ENCODE measurements at regions not wholly inside any gene's neighbourhood (a gene's known extent, or its start where the extent isn't known, plus 50 kb on each side); places are given as distances from the start of the nearest gene placed in this dataset.

DNA sequence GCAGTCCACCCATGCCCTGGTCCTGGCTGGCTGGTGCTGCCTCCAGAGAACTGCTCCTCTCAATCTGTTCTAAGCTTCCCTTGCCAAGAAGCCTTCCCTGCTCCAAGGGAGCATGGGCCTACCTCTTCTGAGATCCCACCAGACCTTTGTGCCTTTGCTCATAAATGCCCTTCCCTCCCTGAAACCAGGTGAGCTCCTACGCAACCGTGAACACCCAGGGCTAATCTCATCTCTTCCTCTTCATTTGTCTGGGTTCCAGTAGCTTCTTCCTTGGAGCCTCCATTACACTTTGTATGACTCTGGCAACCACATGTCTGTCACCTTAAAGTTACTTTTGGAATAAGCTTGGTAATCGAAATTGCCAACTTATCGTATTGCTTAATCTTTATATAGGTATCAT lies 270.6 kb downstream of the PBX3 start:
- FAIRE-seq: no peak

DNA sequence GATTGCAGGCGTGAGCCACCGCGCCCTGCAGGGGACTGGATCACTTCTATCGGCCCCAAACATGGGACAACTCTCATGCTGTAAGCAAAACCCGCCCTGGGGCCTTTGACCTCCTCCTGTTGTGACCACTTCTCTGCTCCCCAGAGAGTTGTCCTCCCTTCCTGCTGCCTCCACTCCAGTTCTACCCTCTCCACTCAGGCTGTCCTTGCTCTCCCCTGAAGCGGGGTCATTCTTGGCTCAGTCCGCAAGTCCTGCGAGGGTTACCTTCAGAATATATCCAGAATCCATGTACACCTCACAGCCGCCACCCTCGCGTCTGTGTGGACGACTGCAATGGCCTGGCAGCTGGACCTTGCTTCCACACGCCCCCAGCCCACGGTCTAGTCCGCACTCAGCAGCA lies 273.7 kb downstream of the PBX3 start:
- FAIRE-seq: no peak

DNA sequence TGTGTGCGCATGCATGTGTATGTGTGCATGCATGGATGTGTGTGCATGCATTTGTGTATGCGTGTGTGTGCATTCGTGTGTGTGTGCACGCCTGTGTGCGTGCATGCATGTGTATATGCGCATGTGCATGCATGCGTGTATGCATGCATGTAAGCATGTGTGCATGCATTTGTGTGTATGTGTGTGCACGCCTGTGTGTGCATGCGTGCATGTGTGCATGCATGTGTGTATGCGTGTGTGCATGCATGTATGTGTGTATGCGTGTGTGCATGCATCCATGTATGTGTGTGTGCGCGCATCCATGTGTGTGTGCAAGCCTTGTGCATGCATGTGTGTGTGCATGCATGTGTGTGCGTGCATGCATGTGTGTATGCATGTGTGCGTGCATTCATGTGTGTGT lies 276.8 kb downstream of the PBX3 start:
- FAIRE-seq: no peak

DNA sequence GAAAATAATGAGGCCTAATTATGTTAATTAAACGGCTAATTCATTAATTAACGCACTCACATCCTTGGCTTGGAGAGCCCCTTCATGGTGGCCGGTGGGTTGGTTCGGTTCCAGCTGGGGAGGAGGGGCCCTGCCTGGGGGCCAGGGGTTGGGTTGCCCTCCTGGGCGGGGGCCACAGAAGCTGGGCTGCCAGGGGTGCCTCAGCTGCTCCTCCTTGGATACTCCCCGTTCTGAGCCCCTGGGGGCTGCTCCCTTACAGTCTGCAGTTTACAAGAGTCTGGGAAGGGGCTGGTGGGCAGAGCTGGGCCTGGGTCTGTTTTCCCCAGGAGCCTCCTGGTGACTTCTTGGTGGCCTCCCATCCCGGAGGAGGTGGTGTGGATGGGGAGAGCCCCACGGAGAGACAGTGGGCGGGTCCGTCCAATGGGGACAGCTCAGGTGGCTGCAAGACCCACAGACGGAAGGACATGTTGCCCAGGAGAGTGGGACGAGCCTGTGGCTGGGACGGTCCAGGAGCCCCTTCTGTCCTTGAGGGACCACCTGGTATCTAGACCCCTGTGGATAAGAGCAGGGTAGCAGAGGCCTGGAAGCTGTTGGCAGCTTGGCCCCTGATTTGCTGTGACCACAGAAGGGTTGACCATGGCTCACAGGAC lies 277.5 kb downstream of the PBX3 start:
- FAIRE-seq: no peak

DNA sequence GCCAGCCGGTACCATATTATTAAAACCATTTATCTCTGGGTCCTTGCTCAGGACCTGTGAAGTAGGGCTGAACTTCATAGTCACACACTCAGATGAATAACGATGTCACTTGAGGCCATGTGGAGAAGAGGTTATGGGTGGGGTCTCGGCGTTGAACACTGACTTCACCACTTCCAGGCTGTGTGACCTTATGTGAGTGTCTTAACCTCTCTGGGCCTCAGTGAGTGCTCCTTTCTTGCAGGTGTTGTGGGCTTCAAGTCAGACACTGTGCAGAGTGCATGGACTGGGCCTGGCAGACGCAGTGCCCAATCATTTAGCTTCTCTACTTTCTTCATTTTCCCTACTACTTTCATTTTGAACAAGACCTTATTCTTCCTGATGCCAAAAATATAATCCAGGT lies 278.8 kb downstream of the PBX3 start:
- FAIRE-seq: no peak

DNA sequence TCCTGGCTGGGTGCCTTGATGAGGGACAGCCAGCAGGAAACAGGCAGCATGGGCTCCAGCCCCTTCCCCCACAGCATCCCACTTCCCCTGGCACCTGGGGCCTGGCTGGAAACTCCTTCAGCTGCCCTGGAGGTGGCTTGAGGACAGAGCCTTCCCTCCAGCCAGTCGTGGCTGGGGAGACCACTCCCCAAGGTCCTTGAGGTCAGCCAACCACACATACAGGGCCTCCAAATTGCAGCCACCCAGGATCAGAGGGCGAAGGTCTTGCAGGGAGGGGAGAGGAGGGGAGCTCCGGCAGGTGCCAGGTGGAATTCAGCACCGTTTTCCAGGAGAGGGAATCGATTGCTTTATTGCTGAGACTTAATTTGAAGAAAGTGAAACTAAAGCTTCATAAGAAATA lies 280.4 kb downstream of the PBX3 start:
- FAIRE-seq: no peak

DNA sequence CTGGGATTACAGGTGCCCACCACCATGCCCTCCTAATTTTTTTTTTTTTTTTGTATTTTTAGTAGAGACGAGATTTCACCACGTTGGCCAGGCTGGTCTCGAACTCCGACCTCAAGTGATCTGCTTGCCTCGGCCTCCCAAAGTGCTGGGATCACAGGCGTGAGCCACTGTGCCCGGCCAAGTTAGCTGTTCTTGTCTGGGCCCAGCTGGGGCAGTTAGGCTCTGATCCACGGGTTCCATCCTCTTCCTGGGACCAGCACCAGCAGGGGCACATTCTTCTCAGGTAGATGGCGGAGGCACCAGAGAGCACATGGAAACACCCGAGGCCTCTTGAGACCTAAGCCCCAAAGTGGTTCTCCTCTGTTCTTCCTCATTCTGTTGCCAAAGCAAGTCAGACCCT lies 281.6 kb downstream of the PBX3 start:
- no peak for FAIRE-seq

DNA sequence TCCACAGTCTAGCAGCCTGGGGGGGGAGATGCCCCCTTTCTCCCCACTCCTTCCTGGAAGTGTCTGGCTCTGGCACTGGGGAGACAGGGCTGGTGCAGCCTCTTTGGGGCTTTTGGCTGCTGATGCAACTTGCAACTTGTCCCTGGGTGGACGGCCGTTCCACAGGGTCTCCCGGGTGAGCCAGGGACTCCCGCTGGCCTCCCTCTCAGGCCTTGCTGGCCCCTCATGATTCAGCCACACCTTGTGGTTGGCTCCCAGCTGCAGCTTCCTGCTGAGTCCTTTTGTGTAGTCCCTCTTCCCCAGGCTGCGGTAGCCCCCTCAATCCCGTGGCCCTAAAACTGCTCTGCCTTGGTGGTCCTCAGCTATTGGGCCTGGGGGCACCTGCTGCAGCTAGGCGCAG lies 283.5 kb downstream of the PBX3 start:
- FAIRE-seq: no peak

DNA sequence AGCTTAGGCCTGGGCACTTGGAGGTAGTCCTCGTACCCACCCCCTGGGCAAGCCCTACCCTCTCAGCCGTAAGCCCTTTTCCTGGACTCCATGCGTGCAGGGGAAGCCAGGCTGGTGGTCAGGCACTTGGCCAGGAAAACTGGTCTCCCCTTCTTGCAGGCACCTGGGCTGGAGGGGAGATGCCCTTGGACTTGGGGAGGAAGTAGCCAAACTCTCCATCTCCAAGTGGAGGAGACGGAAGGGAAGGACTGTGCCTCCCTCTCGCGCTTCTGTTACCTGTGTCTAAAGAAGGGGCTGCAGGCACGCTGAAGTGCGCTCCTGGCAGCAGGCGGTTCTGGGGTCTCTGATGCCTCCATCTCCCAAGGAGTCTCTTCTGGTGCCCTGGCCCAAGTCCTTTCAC lies 283.9 kb downstream of the PBX3 start:
- FAIRE-seq: no peak

DNA sequence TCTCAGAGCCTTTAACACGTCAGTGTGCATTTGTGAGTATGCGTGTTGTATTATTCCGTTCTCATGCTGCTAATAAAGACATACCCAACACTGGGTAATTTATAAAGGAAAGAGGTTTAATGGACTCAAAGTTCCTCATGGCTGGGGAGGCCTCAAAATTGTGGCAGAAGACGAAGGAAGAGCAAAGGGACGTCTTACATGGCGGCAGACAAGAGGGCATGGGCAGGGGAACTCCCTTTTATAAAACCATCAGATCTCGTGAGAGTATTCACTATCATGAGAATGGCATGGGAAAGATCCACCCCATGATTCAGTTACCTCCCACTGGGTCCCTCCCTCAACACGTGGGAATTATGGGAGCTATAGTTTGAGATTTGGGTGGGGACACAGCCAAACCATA lies 285.0 kb downstream of the PBX3 start:
- FAIRE-seq: no peak

DNA sequence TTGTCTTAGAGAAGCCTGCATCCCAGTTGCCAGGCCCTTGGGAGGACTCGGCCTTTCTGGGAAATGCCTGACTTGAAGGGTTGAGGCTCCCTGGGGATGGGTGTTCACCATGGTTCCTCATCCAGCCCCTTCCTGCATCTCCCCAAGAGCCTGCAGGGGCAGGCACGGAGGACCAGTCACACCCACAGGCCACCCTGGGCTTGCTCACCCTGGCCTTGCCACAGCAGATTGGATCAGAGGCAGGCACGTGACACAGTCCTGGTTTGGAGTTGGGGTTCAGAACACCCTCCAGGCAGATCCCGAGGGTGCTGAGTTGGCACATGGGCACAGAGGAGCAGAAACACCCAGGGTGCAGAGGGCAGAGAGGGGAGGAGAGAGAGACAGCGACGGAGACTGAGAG lies 286.1 kb downstream of the PBX3 start:
- no peak for FAIRE-seq

DNA sequence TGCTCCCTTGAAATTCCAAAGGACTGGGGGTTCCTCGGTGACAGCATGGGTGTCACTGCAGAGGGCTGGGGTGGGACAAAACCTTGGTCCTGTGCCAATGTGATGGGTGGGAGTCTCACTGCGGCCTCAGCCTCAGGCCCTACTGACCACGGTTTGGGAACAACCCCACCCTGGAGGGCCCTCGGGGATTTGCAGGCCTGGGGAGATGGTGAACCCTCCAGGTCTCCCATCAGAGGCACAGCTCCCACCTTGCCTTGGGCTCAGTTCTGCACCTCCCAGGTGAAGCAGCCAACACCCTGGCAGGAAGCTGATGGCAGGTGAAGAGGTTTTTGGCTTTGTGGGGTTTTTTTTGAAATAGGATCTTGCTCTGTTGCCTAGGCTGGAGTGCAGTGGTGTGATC lies 286.8 kb downstream of the PBX3 start:
- no peak for FAIRE-seq

DNA sequence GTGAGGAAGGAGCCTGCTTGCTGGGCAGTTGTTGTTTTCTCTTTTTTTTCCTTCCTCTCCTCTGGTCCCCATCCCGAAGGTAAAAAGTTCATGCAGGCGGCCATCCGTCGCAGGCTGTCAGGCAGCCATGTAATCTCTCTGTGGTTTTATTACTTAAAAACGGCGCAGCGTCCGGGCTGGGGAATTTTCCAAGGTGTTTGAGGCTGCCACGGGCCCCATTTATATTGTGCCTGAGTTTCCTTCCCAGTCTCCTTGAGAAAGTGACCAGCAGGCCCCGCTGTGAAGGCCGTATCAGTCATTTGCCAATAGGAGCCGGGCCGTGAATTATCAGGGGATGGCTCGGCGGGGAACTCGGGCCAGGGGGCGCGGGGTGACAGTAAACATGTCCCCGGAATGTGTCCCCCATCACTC lies 289.7 kb downstream of the PBX3 start:
- FAIRE-seq: no peak

DNA sequence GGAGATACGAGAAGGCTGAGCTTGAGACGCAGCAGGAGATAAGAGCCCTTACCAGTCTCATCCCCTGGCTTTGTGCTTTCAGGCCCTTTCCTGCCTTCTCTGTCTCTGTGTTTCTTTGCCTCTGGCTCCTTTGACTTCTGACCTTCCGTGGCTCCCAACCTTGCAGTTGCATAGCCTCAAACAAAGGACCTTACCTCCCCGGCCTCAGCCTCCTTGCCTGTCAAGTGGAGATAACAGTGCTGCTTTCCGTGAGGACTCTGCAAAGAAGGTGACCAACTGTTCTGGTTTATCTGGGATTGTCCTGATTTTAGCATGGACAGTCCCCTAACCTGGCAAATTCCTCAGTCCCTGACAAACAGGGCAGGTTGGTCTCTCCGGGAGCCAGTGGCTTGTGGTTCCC lies 287.8 kb upstream of the MVB12B start:
- no peak for FAIRE-seq

DNA sequence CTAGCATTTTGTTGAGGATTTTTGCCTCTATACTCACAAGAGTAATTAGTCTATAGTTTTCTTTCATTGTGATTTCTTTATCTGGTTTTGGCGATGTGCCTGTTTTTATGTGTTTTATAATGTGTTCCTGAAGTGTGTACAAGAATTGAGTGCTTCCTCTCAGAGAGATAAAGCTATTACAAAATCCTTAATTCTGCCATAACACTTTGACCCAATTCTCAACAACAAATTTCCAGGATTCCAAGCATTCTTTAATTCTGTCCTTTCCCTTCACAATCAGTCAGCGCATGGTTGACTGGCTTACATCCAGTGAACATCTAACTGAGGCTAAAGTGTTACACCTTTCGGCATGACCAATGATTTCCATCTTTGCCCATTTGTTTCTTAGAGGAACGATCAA lies 282.9 kb upstream of the MVB12B start:
- no peak for FAIRE-seq

DNA sequence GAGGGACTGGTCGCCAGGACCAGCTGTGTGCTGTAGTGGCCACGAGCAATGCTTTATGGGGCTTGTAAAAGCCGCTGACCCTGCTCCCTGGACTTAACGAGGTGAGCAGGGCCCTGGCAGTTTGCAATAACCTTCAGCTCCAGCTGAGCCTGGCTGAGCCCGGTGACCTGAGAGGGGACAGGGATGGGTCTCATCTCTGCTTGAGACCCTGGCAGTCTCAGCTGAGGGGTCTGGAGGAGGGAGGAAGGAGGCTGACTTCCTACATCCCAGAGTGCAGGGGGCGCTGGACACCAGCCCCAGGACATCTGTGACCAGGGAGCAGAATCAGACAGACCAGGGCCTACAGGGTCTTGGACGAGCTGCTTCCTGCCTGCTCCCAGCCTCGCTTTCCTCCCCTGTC lies 277.5 kb upstream of the MVB12B start:
- no peak for FAIRE-seq

DNA sequence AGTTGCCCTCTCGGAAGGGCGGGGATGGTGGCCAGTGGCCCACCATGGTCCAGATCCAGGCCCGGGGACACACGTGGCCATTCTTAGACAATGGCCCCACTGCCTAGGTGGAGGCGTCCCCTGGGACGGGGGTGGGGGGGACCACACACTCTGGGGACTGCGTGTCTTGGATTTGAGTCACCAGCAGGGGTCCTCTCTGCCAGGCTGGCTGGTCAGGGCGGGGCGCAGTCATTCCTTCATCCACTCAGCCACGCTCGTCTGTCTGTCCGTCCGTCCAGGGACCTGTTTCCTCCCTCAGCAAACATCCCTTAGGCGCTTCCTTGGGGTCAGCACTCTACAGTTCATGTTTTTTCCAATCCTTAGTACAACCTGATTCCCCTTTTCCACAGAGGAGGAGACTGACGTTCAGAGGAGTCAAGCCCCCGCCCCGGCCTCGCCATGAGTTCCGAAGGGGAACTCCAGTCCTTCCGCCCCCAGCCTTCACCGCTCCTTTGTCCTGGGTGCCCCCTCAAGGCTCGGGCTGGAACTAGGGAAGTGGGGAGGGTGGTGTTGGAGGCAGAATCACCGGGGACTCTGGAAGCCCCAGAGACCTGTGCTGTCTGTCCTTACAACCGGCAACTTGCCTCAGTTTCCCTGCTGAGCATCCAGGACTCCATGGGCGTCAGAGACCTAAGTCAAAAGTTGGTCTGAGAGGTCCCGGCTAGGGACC lies 276.6 kb upstream of the MVB12B start:
- no peak for FAIRE-seq

DNA sequence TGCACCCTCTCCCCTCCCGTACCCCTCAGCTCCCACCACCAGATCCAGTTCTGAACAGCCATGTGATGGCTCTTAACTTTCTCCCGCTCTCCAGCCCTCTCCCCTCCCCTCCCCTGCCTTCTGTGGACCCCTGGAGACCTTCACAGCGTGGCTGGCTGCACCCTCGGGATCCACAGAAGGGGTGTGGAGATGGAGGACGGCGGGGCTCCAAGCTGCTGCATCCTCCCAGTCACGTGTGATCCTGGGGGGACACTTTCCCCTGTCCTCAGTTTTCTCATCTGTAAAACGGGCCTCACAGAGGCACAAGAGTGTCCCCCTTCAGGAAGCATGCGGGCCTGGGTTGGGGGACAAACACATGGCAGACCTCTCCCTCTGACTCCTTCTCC lies 276.0 kb upstream of the MVB12B start:
- FAIRE-seq: no peak

DNA sequence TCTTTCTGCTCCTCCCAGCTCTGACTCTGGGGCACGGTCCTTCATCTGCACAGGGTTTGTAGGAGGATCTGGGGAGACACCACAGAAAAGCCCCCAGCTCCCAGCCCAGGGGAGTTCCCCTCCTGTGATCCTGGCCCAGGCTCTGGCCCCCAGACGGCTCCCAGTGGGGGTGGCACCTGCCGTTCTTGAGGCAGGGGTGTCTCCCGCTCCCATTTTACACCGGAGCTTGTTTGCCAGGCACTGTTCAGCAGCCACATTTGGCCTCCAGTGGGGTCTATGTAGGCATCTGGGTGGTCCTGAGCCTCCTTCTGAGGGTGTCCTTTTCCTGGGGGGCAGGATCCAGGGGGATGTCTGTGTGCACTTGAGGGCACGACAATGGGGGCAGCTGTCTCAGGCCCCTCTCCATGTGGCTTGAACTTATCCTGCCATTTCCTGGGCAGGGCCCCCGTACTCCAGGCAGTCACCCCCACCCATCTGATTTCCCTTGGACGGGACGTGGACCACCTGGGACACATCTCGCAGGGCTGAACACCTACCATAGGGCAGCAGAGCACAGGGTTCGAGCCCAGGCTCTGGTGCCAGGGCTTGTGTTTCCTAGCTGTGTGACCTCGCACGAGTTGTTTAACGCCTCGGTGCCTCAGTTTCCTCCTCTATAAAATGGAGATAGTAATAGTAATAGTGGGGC lies 275.0 kb upstream of the MVB12B start:
- no peak for FAIRE-seq

DNA sequence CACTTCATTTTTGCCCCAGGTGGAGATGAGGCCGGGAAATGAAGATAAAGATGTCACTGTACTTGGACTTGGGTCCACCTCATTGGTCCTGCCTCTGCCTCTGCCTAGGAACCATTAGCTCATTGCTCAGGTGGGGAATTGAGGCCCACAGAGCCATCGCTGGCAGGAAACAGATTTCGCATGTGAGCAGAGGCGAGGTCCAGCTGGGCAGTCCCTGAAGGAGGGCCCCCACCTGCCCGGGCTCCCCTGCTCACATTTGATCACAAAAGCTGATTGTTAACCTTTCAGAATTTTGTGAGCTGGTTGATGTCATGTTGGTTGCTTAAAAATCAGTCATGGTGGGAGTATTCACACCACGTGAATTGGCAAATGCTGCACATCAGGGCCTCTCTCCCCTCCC lies 273.8 kb upstream of the MVB12B start:
- FAIRE-seq: no peak

DNA sequence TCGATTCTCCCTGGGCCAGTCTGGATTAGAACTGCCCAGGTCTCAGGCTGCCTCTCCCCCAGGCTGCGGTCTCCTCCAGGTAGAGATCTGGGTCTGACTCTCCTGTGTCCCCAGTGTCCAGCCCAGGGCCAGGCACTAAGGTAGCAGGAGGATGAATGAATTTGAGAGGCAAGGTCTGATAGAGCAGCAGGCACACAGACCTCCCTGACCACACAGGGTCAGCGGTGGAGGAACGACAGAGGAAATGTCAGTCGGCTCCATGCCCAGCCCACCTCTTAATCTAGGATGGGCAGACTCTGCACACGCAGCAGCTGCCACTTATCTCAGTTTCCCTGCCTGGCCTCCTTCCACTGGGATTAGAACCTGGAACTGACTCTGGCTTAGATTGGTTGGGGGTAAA lies 272.7 kb upstream of the MVB12B start:
- no peak for FAIRE-seq

DNA sequence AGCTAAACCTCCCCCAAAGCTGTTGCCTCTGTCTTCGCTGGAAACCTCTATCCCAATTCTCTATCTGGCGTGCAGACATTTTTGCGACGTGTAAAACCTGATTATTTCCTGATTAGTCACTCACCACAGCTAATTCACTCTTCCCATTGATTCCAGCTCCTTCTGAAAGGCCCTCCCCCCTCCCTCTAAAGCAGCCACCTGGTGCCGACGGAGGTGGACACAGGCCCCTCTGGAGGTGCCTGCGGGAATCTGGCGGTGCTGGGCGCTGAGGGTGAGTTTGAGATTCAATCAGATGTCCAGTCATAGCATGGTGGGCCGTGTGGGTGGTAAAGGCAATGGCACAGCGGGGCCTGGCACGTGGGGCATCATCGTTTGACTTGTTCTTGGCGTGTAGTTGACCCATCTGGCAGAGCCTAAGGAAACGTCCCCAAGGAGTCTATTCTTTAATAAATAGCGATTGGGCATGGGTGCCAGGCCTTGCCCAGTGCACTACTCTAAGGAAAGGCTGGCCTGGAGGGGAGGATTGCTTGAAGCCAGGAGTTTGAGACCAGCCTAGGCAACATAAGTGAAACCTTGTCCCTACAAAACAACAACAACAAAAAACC lies 271.1 kb upstream of the MVB12B start:
- FAIRE-seq: no peak

DNA sequence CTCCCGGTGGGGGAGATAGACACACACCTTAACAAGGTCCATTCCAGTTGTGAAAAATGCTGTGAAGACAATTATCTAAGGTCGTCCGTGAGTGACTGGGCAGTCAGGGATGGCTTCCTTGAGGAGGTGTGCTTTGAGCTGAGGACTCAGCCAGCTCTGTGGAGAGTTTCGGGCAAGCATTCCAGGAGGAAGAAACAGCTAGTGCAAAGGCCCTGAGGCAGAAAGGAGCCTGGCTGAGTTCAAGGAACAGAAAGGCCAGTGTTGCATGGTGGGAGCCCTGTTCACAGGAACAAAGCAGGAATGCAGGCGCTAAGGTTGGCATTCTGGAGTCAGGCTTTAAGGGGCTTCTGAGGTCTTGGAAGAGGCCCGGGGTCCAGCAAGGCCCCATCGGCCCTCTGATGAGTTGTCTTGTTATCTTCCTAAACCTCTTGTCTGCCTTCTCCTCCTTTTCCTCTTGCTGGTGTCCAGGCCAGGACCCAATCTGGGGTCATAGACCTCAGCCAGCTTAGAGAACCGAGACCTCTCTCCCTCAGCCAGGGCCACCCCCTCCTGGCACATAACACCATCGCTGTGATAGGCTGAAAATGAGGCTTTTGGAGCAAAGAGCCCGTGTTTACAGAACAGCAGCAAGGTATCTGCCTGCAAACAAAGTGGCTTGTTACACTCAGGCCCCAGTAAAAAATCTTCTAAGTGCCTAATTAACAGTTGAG lies 270.2 kb upstream of the MVB12B start:
- FAIRE-seq: no peak
